Lower lobe of right lung (tissue), 2 donors: ENCODE measurements at regions not wholly inside any gene's neighbourhood (a gene's known extent, or its start where the extent isn't known, plus 50 kb on each side); places are given as distances from the start of the nearest gene placed in this dataset.

Source experiments
- ATAC-seq, 2 donors: fragments of 200-7000 bp; cut with Tn5 transposase; one replicate each; pipeline ENCODE4 v1.9.1; 2020 to 2022; ENCODE audit warnings: mild to moderate bottlenecking in 2 of 2, moderate library complexity in 2 of 2
- DNase-seq: peaks from one replicate; pipeline ENCODE4 v3.0.0-alpha.2; 2020
- H3K27ac ChIP-seq: fragments of 200-600 bp; one replicate; pipeline ENCODE4 v1.8.0; 2022
- H3K27me3 ChIP-seq: fragments of 200-600 bp; one replicate; pipeline ENCODE4 v1.8.0; 2022; ENCODE audit warnings: low read depth
- H3K36me3 ChIP-seq: fragments of 200-600 bp; one replicate; pipeline ENCODE4 v1.8.0; 2022; ENCODE audit warnings: mild to moderate bottlenecking
- H3K4me1 ChIP-seq: fragments of 200-600 bp; one replicate; pipeline ENCODE4 v1.8.0; 2022
- H3K4me3 ChIP-seq: fragments of 200-600 bp; one replicate; pipeline ENCODE4 v1.8.0; 2022; ENCODE audit warnings: mild to moderate bottlenecking
- H3K9me3 ChIP-seq: fragments of 200-600 bp; one replicate; pipeline ENCODE4 v1.8.0; 2022
- CTCF ChIP-seq: fragments of 200-600 bp; IDR thresholded peaks from one replicate; pipeline ENCODE4 v1.8.0; 2022; ENCODE audit warnings: antibody characterized with exemption, mild to moderate bottlenecking
- intact Hi-C: fragments of 100-400 bp; cut with DNase I; formaldehyde crosslinking; loops from one replicate; pipeline ENCODE4 v1.11.0; 2022
- donor health status: DM: no; HTN: yes; CAD: no; lungs with severe emphysema.

- no peak for ATAC-seq
- intact Hi-C loops, result no loop called here
- no peak overlapping the region for H3K27ac ChIP-seq
Observed at GRCh38 chr3:132785292-132785691, 63.1 kb upstream of the NPHP3 start.

DNA sequence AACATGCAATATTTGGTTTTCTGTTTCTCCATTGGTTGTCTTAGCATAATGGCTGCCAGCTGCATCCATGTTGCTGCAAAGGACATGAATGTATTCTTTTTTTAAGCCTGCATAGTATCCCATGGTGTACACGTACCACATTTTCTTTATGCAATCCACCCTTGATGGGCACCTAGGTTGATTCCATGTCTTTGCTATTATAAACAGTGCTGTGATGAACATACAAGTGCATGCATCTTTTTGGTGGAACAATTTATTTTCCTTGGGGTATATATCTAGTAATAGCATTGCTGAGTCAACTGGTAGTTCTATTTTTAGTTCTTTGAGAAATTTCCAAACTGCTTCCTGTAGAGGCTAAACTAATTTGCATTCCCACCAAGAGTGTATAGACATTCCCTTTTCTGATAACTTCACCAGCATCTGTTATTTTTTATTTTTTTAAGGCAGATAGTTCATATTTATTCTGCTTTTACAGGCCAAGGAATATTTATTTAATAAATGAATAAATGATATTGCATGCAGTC is 62.4 kb upstream of the NPHP3 start:
- DNase-seq (no peak), ATAC-seq (no peak)
- Histone ChIP-seq H3K27ac (no peak overlapping the region), H3K9me3 (no peaks in the 10 kb centered on the region), H3K4me1 (no peaks in the 10 kb centered on the region), H3K4me3 (no peak overlapping the region), H3K27me3 (no peaks in the 10 kb centered on the region), H3K36me3 (no peaks in the 10 kb centered on the region)
- intact Hi-C loops, result no loop called here
- no peak for TF ChIP-seq CTCF

More at GRCh38 chr3:132785292-132785691, 63.1 kb upstream of the NPHP3 start:
- Histone ChIP-seq H3K4me1 (no peaks in the 10 kb centered on the region), H3K27me3 (no peaks in the 10 kb centered on the region), H3K4me3 (no peak overlapping the region), H3K9me3 (no peaks in the 10 kb centered on the region), H3K36me3 (no peaks in the 10 kb centered on the region)
- no peak for TF ChIP-seq CTCF
- DNase-seq, result no peak

GRCh38 chr3:132783152-132783551 is 60.9 kb upstream of the NPHP3 start:
- Histone ChIP-seq H3K27me3 (no peaks in the 10 kb centered on the region), H3K36me3 (no peaks in the 10 kb centered on the region), H3K27ac (no peak overlapping the region), H3K4me3 (no peak overlapping the region), H3K9me3 (no peaks in the 10 kb centered on the region), H3K4me1 (no peaks in the 10 kb centered on the region)
- ATAC-seq, result no peak
- intact Hi-C loops, result no loop called here
- TF ChIP-seq CTCF, result no peak
- no peak for DNase-seq

DNA sequence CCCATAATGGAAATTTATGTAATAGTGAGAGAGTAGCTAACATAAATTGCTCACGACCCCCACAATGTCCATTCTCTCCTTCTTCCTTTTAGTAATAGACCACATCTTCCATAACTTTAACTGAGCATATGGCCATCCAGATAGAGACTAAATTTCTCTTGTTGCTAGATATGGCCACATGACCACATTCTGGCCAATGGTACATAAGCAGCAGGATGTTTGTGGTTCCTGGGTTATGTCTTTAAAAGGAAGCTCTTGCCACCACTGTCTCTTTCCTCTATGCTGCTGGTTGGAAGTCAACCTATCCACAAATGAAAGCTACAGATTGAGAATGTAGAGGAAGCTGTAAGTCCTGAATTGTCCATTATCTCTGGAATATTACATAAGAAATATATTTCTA is 59.7 kb upstream of the NPHP3 start:
- Histone ChIP-seq H3K4me3 (no peak overlapping the region), H3K4me1 (no peaks in the 10 kb centered on the region), H3K9me3 (no peaks in the 10 kb centered on the region), H3K36me3 (no peaks in the 10 kb centered on the region), H3K27me3 (no peaks in the 10 kb centered on the region), H3K27ac (no peak overlapping the region)
- no peak for ATAC-seq
- TF ChIP-seq CTCF, result no peak
- DNase-seq, result no peak
- intact Hi-C loops, result no loop called here

DNA sequence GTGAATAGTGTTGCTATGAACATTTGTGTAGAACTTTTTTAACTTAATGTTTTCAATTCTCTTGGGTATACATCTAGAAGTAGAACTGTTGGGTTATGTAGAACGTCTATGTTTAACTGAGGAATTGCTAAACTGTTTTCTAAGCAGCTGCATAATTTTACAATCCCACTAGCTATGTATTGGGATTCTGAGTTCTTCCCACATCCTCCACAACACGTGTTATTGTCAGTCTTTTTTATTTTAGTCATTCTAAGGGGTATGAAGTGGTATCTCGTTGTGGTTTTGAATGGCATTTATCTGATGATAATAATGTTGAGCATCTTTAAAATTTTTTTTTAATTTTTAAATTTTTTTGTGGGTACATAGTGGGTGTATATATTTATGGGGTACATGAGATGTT is 55.0 kb upstream of the NPHP3 start:
- intact Hi-C loops, result no loop called here
- TF ChIP-seq CTCF, result no peak
- H3K4me3 ChIP-seq, result no peak overlapping the region
- no peak overlapping the region for H3K27ac ChIP-seq
- H3K9me3 ChIP-seq, result no peaks in the 10 kb centered on the region
- DNase-seq (no peak), ATAC-seq (no peak)
- no peaks in the 10 kb centered on the region for H3K36me3 ChIP-seq
- no peaks in the 10 kb centered on the region for H3K27me3 ChIP-seq
- no peaks in the 10 kb centered on the region for H3K4me1 ChIP-seq

GRCh38 chr3:132773071-132773619 is 50.9 kb upstream of the NPHP3 start:
- intact Hi-C loops, result no loop called here
- H3K27me3 ChIP-seq, result no peaks in the 10 kb centered on the region
- no peak overlapping the region for H3K27ac ChIP-seq
- no peak overlapping the region for H3K4me3 ChIP-seq
- no peaks in the 10 kb centered on the region for H3K4me1 ChIP-seq
- ATAC-seq, result no peak
- no peaks in the 10 kb centered on the region for H3K36me3 ChIP-seq
- no peak for TF ChIP-seq CTCF
- no peaks in the 10 kb centered on the region for H3K9me3 ChIP-seq
- no peak for DNase-seq
